SKM-1 treated with dmso at 0.1 percent for 144 hours (cell line): ENCODE measurements at regions not wholly inside any gene's neighbourhood (a gene's known extent, or its start where the extent isn't known, plus 50 kb on each side); places are given as distances from the start of the nearest gene placed in this dataset.
A peak's percentile ranks its signal among the peaks of the same experiment; 100 is the strongest.

Experiments used
- DNase-seq: peaks from one replicate; lab custom pipeline; 2025; ENCODE audit not compliant: unreplicated experiment; lab: John Stamatoyannopoulos, UW

DNA sequence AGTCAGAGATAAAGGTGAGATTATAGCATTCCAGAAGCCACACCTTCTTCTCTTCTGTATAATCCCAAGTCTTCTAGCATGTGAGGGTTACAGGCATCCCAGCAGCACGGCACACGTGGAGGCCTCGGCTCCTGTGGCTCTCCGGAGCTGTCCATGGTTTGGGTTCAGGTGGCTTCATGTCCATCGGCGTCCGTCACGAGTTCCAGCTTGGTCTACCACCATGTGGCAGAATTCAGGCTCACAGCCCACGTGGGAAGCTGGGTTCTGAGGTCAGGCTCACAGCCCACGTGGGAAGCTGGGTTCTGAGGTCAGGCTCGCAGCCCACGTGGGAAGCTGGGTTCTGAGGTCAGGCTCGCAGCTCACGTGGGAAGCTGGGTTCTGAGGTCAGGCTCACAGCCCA, 378.3 kb upstream of the SALL3 start:
- DNase-seq = no peak

DNA sequence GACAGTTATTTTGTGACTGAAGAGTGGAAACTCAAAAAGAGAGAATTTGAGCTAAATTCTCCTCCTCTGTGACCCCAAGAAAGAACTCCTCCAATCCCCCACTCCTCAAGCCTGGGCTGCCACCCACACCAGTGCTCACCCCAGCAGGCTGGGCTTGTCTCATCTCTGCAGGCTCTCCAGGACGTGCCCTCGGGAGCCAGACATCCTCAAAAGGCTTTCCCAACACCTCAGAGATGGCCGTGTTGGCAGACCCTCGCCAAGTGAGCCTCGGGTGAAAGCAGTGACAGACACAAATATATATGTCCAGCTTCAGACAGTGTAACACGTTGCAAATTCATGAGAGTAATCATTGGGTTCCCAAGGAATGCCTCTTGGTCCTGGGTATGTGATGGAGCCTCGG, 377.7 kb upstream of the SALL3 start:
- no peak for DNase-seq

DNA sequence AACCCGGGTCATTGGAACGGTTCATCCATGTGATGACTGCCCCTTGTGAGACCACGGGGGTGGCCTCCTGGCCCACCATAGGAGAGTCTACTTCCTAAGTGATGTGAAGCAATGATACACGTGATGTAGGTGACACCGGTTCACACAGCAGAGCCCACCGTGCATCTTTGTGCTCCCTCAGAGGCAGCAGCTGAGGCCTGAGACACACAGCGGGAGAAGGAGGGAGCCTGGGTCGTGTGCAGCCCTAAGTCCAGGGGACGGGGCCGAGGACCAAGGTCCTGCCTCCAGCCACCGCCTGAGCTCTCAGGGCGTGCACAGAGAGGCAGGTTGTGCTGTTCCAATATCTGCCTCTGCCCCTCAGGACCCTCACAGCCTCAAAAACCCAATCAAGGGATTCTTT, 377.2 kb upstream of the SALL3 start:
- no peak for DNase-seq

DNA sequence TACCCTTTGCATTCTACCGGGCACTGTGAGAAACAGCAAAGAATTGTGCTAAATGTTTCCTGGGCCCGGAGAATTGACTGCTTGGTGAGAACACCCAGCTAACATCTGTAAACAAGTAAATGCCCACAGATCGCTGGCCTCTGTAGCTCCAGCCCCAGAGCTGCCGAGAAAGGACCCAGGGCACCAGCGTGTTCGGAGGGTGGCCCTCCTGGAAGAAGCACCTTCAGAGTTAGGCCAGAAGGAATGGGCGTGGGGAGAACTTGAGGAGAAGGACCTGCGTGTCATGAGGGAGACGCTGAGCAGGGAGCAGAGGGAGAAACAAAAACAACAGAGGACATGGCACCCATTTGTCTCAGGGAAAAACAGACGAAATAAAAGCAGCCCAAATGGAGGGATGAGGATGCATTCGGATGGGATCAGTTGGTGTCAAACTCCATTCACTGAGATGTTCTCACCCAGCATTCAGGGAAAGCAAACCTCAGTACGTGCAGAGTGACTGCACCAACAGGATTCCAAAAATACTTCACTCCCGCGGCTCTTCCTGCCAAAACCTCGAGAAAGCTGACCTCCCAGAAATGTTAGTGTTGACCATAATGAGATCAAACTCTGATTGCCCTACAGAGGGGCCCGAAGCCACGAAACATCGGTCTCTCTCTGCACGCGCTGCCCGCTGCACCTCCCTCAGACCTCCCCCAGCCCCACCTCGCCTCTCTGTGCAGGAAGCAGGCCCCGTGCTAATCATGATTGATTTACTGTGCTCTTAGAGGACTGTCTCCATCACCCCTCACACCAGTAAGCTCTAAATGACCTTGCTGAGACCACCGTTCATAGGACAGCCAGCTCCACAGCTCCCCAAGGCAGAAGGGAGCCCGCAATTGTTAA, 376.3 kb upstream of the SALL3 start:
- no peak for DNase-seq

DNA sequence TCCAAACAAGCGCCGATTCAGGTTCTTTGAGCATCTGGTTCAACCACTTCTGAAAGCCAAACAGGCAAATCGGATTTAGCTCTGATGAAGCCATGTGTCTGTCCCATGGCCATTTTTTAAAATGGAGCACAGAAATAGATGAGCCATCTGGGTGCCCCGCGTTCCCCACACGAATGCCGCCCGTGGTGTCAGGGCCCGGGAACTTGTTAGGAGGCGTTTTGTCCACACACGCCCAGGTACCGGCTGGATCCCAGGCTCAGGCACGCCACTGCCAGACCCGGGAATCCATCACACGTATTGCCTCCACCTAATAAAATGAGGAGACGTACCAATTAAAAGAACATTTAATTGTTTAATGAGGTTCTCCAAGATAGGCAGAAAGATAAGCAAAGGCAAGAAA, 374.4 kb upstream of the SALL3 start:
- DNase-seq = no peak

DNA sequence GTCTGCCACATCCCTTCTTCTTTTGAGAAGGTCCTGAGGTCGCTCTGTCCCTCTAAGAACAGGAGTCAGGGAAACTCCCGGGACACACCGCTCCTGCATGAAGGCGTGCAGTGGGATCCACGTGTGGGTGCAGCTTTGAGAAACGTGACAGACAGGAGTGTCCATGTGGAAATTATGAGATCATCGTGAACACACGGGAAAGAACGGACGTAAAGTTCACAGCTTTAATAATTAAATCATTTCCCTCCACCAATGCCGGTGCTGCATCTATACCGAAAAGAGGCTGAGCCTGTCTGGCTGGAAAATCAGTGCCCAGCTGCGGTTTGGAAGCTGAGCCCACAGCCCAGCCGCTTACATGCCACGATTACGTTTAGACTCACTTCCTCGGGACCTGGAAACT, 372.4 kb upstream of the SALL3 start:
- DNase-seq = no peak

DNA sequence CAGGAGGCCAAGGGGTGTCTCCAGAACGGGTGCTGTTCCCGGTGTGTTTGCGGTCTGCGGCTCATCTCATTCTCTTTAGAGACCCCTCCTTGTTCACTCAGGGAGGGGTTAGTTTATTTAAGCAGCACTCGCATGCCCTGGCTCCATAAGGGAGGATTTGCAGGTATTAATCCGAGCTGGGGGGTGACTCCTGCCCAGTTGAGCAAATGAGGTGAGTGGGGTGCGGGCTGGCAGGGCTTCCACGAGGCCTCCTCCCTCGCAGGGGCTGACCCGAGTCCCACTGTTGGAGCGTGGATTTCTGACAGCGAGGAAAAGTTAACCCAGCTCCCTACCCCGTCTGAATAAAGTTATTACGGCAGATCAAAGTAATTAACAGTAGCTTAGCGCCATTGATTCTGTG, 371.8 kb upstream of the SALL3 start:
- DNase-seq = no peak

DNA sequence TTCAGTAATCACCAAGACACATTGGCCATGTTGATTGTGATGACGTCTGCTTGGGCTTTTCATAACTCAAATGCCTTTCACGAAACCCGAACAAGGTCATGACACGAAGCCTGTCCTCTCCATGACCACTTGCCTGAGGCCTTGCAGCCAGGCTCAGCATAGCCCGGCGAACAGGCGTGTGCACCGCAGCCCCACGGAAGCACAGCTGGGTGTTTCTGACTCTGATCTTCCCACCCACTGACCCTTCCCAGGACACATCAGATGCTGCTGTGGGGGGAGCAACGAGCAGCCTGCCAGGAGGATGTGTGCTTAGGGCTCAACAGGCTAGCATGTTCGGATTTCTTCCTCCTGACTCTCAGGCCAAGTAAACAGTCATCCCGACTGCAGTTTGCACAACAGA, 369.4 kb upstream of the SALL3 start:
- DNase-seq = no peak

DNA sequence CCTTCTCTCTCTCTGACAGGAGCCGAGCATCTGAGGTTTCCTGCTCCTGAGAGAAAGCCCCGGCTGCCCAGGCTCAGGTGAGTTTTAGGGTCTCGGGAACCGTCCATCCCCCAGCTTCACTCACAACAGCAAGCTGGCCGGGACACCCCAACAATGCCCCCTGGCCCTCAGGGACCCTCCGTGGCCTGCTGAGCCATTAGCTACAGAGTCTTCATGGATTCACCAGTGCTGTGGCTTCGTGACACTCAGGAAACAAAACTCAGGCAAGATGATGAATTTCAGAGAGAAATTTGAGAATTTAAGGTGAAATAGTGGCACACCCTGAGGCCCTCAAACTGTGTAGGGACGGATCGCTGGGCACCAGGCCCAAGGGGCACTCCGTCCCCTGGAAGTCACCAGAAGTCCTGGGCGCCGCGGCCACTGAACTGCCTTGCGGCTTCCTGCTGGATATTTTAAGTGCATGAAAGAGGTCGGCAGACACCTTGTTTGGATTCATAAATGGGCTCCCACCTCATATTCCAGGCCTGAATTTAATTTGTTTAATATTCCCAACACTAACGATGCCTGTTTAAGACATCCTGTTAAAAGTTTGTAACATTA, 368.3 kb upstream of the SALL3 start:
- no peak for DNase-seq

DNA sequence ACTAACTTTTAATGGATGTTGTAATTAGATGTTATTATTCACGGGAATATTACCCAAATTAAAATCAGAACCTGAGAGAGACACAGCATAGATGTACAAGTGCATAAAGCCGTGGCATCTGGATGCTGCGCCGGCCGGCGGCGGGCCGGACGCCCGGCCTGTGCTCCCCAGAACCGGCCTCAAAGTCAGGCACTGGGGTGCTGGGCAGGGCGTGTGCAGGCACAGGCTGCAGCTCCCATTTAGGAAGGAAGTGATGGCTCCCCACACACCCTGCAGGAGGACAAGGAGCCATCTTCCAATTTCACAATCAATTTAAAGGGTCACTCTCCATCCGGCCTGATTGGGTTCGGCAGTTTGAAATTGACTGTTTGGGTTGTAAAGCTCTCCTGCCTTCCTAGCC, 367.7 kb upstream of the SALL3 start:
- DNase-seq = no peak

DNA sequence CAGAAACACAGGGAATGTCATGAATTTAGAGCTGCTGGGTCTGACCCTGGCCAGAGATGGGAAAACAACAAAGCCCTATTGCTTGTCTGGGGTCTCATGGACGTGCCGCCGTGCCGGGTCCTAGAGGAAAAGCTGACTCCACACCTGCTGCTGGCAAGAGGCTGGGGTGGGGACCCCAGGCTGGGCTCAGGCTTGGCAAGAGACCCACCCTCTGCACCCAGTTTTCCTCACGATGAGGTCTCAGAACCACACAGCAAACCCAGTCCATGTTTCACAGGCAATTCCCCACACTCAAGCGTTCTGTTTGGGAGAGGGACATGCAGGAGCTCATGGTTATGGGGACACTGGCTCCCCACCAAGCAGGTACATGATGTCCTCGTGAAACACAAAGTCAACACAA, 367.3 kb upstream of the SALL3 start:
- no peak for DNase-seq

DNA sequence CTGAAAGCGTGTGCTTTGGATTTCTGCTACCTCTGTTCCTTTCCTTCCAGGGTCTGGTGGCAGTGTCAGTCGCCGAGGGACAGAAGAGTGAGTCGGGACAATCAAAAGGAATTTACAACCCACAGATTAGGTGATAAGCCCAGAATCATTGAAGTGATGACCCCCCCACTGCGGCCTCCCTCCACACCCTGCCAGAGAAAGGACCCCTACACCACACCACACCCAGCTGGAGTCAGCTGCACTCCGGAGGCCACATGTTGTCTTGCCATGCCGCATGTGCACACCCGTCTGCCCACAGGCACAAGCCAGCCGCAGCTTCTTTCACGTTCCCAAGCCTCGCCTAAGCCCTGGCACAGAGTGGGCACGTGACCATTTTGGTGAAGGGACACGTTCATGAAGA, 366.8 kb upstream of the SALL3 start:
- DNase-seq = no peak

DNA sequence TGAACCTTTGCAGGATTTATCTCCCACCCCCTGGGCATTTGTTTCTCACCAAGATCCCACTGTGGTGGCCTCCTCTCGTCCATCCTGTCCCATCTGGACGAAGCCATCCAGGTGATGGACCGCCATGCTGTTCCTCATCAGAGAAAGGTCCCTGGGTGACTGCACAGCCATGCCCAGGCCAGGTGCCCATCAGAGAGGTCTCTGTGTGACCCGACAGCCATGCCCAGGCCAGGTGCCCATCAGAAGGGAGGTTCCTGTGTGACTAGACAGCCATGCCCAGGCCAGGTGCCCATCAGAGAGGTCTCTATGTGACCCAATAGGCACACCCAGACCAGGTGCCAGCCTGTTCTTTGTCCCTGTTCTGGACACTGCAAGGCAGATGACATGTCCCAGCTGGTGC, 360.9 kb upstream of the SALL3 start:
- DNase-seq = no peak

DNA sequence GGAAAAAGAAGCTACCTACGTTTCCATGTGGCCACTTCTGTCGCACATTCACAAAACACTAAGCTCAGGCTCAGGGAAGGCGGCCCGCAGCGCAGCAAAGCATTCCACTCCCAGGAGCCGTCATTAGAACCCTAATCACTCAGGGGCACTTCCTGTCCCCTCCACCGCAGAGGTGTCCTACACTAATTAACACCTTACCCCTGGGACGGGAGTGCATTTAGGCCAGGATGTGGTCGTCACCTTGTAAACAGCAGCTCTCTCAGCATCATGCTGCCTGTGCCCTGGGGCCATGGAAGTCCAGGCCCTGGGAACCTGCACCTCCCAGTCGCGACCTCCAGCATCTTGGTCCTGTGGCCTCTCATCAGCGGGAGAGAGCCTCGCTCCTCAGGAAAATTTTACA, 359.8 kb upstream of the SALL3 start:
- no peak for DNase-seq

DNA sequence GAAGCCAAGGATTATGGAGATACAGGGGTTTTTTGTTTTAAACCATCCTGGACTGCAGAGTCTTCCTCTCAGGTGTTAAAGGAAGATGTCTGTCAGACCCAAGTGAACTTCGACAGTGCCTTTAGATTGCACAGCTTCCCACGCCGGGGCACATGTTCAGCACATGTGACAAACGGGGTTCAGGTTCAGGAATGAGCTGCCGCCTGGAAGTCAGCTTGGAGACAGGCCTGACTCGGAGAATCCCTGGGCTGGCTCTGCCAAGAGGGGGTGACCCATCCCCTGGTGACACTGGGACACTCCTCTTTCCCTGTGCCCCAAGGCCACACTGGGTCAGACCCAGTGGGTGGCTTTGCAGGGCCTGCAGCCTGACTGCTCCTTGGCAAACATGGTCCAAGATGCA, 359.3 kb upstream of the SALL3 start:
- DNase-seq = no peak

DNA sequence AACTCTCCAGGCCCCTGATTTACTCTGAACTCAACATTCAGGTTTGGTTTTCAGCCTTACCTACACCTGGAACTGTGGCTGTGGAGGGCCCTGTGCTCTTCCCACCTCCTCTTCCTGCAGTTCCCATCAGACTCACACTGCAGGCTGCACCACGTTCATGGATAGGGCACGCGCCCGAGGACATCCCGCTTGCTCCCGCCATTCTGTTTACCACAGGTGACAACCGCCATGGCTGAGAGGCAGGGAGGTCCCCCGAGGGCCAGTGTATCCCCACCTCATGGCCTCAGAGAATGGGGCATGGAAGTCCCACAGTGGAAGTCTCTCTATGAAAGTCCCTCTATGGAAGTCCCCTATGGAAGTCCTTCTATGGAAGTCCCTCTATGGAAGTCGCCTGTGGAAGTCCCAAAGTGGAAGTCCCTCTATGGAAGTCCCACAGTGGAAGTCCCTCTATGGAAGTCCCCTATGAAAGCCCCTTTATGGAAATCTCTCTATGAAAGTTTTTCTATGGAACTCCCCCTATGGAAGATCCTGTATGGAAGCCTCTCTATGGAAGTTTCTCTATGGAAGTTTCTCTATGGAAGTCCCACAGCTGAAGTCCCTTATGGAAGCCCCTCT, 358.4 kb upstream of the SALL3 start:
- DNase-seq = no peak

DNA sequence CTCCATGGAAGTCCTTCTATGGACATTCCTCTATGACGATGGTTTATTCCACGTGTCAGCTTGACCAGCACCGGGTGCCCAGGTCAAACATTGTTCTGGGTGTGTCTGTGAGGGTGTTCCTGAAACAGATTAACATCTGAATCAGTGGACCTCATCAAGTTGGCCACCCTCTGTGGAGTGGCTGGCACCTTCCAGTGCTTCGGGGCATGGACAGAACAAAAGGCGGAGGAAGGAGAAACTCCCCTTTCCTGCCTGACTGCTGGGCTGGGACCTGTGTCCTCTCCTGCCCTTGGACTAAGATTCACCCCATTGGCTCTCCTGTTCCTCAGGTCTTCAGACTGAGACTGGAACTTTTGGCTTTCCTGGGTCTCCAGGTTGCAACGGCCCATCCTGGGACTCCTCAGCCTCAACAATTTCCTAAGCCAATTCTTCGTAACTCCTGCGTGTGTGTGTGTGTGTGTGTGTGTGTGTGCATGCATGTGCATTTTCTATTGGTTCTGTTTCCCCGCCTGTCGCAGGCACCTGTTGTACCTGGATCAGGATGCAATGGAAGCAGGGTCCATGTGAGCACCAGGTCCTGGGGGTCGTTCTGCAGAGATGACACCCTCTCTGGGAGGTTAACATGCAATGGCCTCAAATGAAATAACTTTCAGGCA, 357.2 kb upstream of the SALL3 start:
- DNase-seq = no peak

DNA sequence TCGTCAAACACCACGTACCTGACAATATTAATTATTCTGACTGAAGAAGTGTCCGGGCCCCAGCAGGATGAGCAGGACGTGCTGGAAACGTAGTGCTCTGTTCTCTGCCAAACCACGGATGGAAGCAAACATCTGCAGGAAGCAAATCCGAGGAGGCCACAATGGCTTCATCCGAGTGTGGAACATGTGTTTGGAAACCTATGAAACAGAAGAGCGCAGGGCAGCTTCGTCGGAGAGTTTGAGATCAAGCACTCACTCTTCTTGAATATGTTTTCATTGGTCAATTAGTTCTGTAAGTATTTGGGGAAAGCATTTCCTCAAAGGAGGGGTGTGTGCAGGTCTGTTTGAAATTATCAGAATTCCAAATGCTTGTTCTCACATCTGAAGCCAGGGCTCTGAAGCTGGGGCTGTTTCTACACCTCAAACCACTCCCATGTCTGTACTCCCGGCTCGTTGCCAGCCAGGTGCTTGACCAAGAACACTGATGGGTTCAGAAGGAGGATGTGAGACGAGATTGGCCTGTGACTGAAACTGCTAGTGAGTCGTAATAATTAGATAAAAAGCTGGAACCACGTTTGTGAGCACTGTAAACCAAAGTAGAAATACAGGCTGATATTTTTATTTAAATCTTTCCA, 356.6 kb upstream of the SALL3 start:
- DNase-seq = no peak

DNA sequence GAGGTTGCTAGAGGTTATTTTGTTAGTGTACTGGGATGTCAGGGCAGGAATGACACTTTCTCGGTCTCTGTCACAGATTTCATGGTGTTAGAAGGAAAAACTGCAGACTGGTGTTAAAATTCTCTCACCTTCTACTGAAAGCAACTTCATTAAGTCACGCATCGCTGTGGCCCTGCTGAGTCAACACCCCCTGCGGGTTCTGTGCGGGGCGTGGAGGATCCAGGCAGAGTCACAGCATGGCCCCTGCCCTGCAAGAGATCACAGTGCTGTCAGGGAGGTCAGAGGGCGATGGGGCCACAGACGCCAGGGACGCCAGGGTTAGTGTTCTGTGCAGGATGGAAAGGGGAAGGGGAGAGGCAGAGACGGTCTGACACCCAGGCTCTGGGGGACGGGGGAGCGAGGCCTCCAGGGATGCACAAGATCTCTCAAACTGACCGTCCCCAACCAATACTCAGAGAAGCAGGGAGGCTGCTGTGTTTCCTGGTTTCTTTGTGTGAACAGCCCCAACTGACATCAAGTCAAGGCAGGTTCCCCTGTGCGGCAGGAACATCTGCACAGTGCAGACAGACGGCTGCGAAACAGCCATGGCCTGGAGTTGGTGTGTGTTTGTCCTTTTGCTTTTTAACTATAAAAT, 354.9 kb upstream of the SALL3 start:
- DNase-seq = no peak

DNA sequence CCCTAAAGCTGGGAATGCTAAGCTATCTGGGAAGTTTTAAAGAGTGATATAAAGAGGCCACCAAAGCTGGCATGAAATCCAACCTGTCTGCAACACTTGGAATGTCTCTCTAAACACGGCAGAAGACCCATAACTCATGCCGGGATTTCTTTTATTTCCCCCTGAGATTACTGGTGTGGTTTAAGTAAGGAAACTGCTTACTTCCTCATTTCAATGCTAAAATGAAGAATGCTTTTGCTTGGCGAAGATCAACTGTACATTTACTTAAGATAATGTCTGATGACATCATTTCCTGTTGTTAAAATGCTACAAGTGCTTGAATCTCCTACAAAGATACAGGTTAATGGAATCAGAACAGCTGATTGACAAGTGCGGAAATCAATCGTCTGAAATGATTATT, 353.8 kb upstream of the SALL3 start:
- peak; percentile 33 for DNase-seq
